A549 (cell line): ENCODE measurements at regions not wholly inside any gene's neighbourhood (a gene's known extent, or its start where the extent isn't known, plus 50 kb on each side); places are given as distances from the start of the nearest gene placed in this dataset.

Experiments
- ATAC-seq, 2 experiments: fragments of 200-7000 bp in 1 of 2; fragments of >200 bp in 1 of 2; cut with Nextera tagmentation in 1 of 2; cut with Tn5 transposase in 1 of 2; 3 replicates each; pipeline versions ENCODE4 v1.8.0 to v1.9.1; 2018 to 2020; ENCODE audit warnings: mild to moderate bottlenecking in 1 of 2, moderate library complexity in 1 of 2
- CTCF ChIA-PET: fragments of 300-600 bp; sonication (Branson Sonifier 250); formaldehyde crosslinking; extraction: SDS; loops from one replicate; lab custom pipeline; 2021; ENCODE audit warnings: antibody characterized with exemption, inconsistent platforms; lab: Yijun Ruan, JAX
- POLR2A ChIA-PET: fragments of 350-600 bp; formaldehyde crosslinking; extraction: SDS; loops from one replicate; lab custom pipeline; 2021; ENCODE audit warnings: antibody characterized with exemption, inconsistent platforms; lab: Yijun Ruan, JAX
- DNase-seq, 2 experiments: peaks; one replicate each; pipeline versions ENCODE4 v3.0.0 to v3.0.0-alpha.2; 2011 to 2016; ENCODE audit warnings: low read depth in 1 of 2, low spot score in 1 of 2
- FAIRE-seq: peaks from 2 replicates; lab custom pipeline; 2011; peaks lifted over from hg19 to GRCh38; lab: Jason Lieb, UNC
- H3K27ac ChIP-seq, 2 experiments: fragments of >200 bp; sonication (Bioruptor Twin); formaldehyde crosslinking; 3 replicates each; pipeline ENCODE4 v1.5.1; 2016 to 2017
- H3K4me1 ChIP-seq: fragments of >200 bp; sonication (Bioruptor Twin); formaldehyde crosslinking; 3 replicates; pipeline ENCODE4 v1.6.1; 2016
- H3K4me2 ChIP-seq: fragments of >200 bp; sonication (Bioruptor Twin); formaldehyde crosslinking; 3 replicates; pipeline ENCODE4 v1.6.1; 2016
- H3K4me3 ChIP-seq: fragments of >200 bp; sonication (Bioruptor Twin); formaldehyde crosslinking; 3 replicates; pipeline ENCODE4 v1.5.1; 2016
- H3K9me3 ChIP-seq: fragments of >200 bp; sonication (Bioruptor Twin); formaldehyde crosslinking; 3 replicates; pipeline ENCODE4 v1.6.1; 2016
- CBX2 ChIP-seq: fragments of 200-600 bp; sonication (generic); IDR thresholded peaks from 2 replicates; pipeline ENCODE4 v1.6.1; 2016; ENCODE audit warnings: low read depth, mild to moderate bottlenecking, borderline replicate concordance
- EHF ChIP-seq: fragments of 250-450 bp; sonication (Bioruptor Pico); IDR thresholded peaks from 2 replicates; pipeline ENCODE4 v1.5.0; 2020; ENCODE audit warnings: mild to moderate bottlenecking
- EHMT2 ChIP-seq: fragments of 200-600 bp; sonication (generic); IDR thresholded peaks from 2 replicates; pipeline ENCODE4 v1.6.1; 2016; ENCODE audit warnings: antibody characterized with exemption, low read depth, mild to moderate bottlenecking, moderate library complexity
- EP300 ChIP-seq, 2 experiments: fragments of >200 bp; sonication (Bioruptor Twin); formaldehyde crosslinking; IDR thresholded peaks; 2 replicates in 1 of 2; 3 replicates in 1 of 2; pipeline ENCODE4 v1.6.1; 2016 to 2017
- FOSL2 ChIP-seq, 2 experiments: fragments of 450-650 bp in 1 of 2; fragments of >200 bp in 1 of 2; sonication (Bioruptor Twin) in 1 of 2; formaldehyde crosslinking; IDR thresholded peaks; 2 replicates each; pipeline versions ENCODE4 v1.5.0 to v1.6.1; 2016 to 2020; ENCODE audit warnings: mild to moderate bottlenecking in 1 of 2, moderate library complexity in 1 of 2
- FOXS1 ChIP-seq: fragments of 250-450 bp; sonication (Bioruptor Pico); IDR thresholded peaks from 2 replicates; pipeline ENCODE4 v1.5.0; 2020; ENCODE audit warnings: mild to moderate bottlenecking, moderate library complexity
- GATA3 ChIP-seq: IDR thresholded peaks from 2 replicates; pipeline ENCODE4 v1.6.1; 2012; ENCODE audit warnings: borderline replicate concordance
- HEYL ChIP-seq: fragments of 250-450 bp; sonication (Bioruptor Pico); IDR thresholded peaks from 2 replicates; pipeline ENCODE4 v1.8.0; 2021; ENCODE audit warnings: mild to moderate bottlenecking, moderate library complexity
- JUN ChIP-seq, 2 experiments: fragments of >200 bp; sonication (Bioruptor Twin); formaldehyde crosslinking; IDR thresholded peaks; 2 replicates in 1 of 2; 3 replicates in 1 of 2; pipeline ENCODE4 v1.6.1; 2016 to 2017
- KDM1A ChIP-seq: fragments of 200-600 bp; sonication (generic); IDR thresholded peaks from 2 replicates; pipeline ENCODE4 v1.6.1; 2016; ENCODE audit warnings: low read depth, mild to moderate bottlenecking
- MAX ChIP-seq: IDR thresholded peaks from 2 replicates; pipeline ENCODE4 v1.6.1; 2012
- NPAS2 ChIP-seq: fragments of 250-450 bp; sonication (Bioruptor Pico); IDR thresholded peaks from 2 replicates; pipeline ENCODE4 v1.8.0; 2022; ENCODE audit warnings: mild to moderate bottlenecking, moderate library complexity, borderline replicate concordance
- PBX3 ChIP-seq: IDR thresholded peaks from 2 replicates; pipeline ENCODE4 v1.6.1; 2012
- PHF8 ChIP-seq: fragments of 200-600 bp; sonication (generic); IDR thresholded peaks from 2 replicates; pipeline ENCODE4 v1.6.1; 2016; ENCODE audit warnings: low read depth, mild to moderate bottlenecking, antibody characterized with exemption, moderate library complexity, borderline replicate concordance
- POLR2AphosphoS2 ChIP-seq: conservative IDR thresholded peaks from 2 replicates; pipeline ENCODE4 v1.6.1; 2012; ENCODE audit warnings: low read length, improper control_type of control experiment, inconsistent platforms
- REST ChIP-seq: fragments of 200-600 bp; sonication (generic); IDR thresholded peaks from 2 replicates; pipeline ENCODE4 v1.6.1; 2016; ENCODE audit warnings: antibody characterized with exemption, mild to moderate bottlenecking, moderate library complexity
- RFX5 ChIP-seq: fragments of 450-650 bp; IDR thresholded peaks from 2 replicates; pipeline ENCODE4 v1.7.1; 2014; ENCODE audit warnings: antibody characterized with exemption, mild to moderate bottlenecking, moderate library complexity
- SREBF2 ChIP-seq: fragments of 450-650 bp; IDR thresholded peaks from 2 replicates; pipeline ENCODE4 v1.6.1; 2014; ENCODE audit warnings: mild to moderate bottlenecking, moderate library complexity
- USF2 ChIP-seq: fragments of 450-650 bp; IDR thresholded peaks from 2 replicates; pipeline ENCODE4 v1.6.1; 2014; ENCODE audit warnings: antibody characterized with exemption
- ZFP36 ChIP-seq: fragments of 450-650 bp; IDR thresholded peaks from 2 replicates; pipeline ENCODE4 v1.6.1; 2014; ENCODE audit warnings: borderline replicate concordance; ENCODE audit not compliant: partially characterized antibody
- WGBS: methylation state at CpG from one replicate; pipeline ENCODE4 v1.1.6; 2017; ENCODE audit errors: missing lambda C conversion rate; 5-methylcytosine and 5-hydroxymethylcytosine counted together

- Histone ChIP-seq H3K4me2 (no peak overlapping the region), H3K9me3 (no peaks in the 10 kb centered on the region), H3K4me3 (no peak overlapping the region), H3K4me1 (0 out of 3 replicates have a peak, but pooled peaks cover 4% of the 10 kb centered on the region), H3K27ac (no peak overlapping the region)
- DNase-seq (no peak), FAIRE-seq (no peak), ATAC-seq (no peak)
- 90% methylated on average over 6 of the region's 6 CpGs for WGBS
- ChIA-PET CTCF (interaction anchor here (1.3 kb wide), 1 partner anchor 26 kb away, joined by 3 read pairs; no protein-coding TSS in a partner anchor), POLR2A (no interaction called here)
- no peak for TF ChIP-seq USF2
- no peak for TF ChIP-seq FOXS1 (CRISPR knock-in tag)
- TF ChIP-seq GATA3: no peak
Observed at GRCh38 chr2:196565982-196566381, 73.5 kb upstream of the CCDC150 start.

- no peak for ATAC-seq
- Histone ChIP-seq H3K9me3 (no peaks in the 10 kb centered on the region), H3K4me3 (no peak overlapping the region), H3K4me2 (no peak overlapping the region), H3K4me1 (no peaks in the 10 kb centered on the region)
- no peak for FAIRE-seq
- whole genome bisulfite sequencing: 82% methylated on average over 4 of the region's 4 CpGs
- ChIA-PET POLR2A (no interaction called here), CTCF (no interaction called here)
- DNase-seq: no peak
- TF ChIP-seq EHMT2 (no peak), REST (no peak), EHF (CRISPR knock-in tag) (no peak), FOSL2 (IDR thresholded peaks at IDR 0.05) (no peak), FOSL2 (CRISPR knock-in tag; IDR thresholded peaks at IDR 0.05) (no peak), NPAS2 (CRISPR knock-in tag) (no peak), RFX5 (no peak), PBX3 (no peak), EP300 (IDR thresholded peaks at IDR 0.05) (no peak), FOXS1 (CRISPR knock-in tag) (no peak), SREBF2 (no peak), CBX2 (no peak), PHF8 (no peak), KDM1A (no peak), JUN (IDR thresholded peaks at IDR 0.05) (no peak), POLR2AphosphoS2 (no peak), MAX (no peak), HEYL (CRISPR knock-in tag) (no peak), ZFP36 (no peak)
- TF ChIP-seq, all 56 proteins: peak for 0
- H3K27ac ChIP-seq: no peak overlapping the region
Observed at GRCh38 chr2:196566961-196567666, 72.4 kb upstream of the CCDC150 start.
